RCC 7860 (cell line): ENCODE measurements at regions not wholly inside any gene's neighbourhood (a gene's known extent, or its start where the extent isn't known, plus 50 kb on each side); places are given as distances from the start of the nearest gene placed in this dataset.
"Not testable (repeated sequence)": the region's sequence is repeated elsewhere in the genome, so short reads cannot be mapped to it uniquely, and the experiment has no call there.

Source experiments
- DNase-seq: peaks from one replicate; pipeline ENCODE4 v3.0.0-alpha.2; 2015; ENCODE audit warnings: low spot score
- FAIRE-seq: peaks from 2 replicates; lab custom pipeline; 2012; peaks lifted over from hg19 to GRCh38; lab: Jason Lieb, UNC

DNA sequence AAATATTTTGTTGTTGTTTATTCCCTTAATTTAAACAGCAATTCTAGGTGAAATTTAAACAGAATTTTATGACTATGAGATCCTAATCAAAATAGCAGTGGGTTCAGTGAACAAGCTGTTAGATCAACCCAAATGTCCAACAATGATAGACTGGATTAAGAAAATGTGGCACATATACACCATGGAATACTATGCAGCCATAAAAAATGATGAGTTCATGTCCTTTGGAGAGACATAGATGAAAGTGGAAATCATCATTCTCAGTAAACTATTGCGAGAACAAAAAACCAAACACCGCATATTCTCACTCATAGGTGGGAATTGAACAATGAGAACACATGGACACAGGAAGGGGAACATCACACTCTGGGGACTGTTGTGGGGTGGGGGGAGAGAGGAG lies 407.3 kb upstream of the ADAMTSL1 start:
- FAIRE-seq, DNase-seq: not testable (repeated sequence)

DNA sequence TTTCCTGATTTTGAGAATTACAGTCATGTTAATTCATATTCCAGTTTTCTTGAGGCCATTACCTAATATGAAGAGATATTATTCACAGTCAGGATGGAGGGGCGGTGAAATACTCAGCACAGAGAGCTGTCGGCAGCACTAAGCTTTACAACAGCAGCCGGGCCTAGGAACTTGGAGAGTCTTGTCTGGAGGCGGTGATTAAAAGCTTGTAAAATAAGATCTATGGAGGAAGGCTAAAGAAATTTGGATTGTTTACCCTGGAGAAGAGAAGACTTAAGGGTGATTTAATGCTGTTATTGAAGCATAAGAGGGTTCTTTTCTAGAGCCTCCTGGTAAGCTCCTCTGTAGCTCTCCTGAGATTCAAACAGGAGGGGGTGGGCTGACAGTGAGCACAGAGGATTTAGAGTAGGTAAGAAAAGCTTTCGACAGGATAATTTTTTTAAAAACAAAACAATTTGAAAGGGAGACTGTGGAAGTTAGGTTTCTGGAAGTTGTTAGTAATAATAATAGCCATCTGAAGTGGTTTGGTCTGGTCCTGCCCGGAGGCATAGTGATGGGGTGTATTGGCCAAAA lies 406.3 kb upstream of the ADAMTSL1 start:
- DNase-seq (no peak), FAIRE-seq (no peak)

DNA sequence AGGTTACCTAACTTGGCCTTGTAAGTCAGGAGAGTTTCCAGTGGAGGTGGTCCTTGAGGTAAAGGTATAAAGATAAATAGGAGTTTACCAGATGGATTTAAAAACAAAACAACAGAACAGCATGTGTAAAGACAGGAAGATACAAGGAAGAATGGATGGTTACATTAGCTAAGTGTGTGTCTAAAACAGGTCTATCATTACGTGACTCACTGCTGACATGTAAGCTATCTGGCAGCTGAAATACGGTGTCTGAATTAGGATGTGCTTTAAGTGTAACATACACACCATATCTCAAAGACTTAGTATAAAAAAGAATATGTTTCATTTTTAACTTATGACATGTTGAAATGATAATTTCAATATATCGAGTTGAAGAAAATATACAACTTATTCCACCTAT lies 405.1 kb upstream of the ADAMTSL1 start:
- FAIRE-seq (no peak), DNase-seq (no peak)

DNA sequence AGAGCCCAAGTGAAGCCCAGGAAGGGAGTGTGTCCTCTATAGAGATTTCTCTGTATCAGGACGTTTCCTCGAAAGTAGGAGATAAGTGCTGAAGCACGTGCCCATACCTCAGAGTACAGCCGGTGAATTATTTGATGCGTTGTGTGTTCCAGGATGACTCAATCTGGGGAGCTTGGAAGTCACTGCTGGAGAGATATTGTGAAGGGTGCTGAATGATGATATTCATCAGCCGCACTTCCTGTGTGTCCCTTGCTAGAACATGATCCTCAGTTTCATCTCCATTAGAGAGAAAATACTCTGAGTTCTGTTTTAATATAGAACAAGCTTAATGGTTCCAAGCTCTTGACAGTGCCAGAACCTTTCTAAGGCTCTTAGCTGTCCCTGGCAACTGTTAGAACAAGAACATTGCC lies 402.3 kb upstream of the ADAMTSL1 start:
- FAIRE-seq (no peak), DNase-seq (no peak)

DNA sequence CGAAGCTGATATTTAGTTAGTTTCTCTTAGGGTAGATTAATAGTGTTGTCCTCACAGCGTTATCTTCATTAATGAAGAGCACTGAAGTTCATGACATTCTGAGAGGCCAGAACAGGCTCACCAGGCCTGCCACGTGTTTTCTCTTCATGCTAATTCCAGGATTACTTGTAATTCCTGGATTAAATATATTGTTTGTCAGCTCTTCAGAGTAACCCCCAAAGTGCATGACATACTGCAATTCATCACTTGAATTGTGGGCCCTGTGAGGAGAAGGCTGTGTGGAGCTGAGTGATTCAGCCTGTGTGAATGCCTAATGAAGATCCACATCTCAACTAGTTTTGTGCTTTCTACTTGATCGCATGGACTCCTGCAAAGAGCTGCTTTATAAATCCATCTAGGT lies 401.0 kb upstream of the ADAMTSL1 start:
- DNase-seq (no peak), FAIRE-seq (no peak)

DNA sequence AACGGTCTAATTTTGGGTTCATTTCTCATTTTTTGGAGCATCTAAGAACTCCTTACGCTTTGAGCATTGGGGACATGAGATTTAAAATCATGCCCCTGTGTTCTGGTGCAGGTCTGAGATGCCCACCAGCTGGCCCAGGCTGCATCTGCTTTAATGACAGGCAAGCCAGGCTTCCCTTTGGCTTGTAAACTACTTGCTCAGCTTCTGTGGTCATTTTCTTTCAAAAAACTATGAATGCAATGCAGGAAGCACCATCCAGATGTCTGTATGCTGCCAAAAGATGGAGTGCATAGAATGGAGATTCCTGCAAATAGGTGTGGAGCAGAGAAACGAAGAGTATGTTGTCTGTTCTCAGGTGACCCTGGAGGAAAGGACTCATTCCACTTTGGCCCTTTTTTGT lies 399.9 kb upstream of the ADAMTSL1 start:
- no peak for DNase-seq
- FAIRE-seq, result no peak

DNA sequence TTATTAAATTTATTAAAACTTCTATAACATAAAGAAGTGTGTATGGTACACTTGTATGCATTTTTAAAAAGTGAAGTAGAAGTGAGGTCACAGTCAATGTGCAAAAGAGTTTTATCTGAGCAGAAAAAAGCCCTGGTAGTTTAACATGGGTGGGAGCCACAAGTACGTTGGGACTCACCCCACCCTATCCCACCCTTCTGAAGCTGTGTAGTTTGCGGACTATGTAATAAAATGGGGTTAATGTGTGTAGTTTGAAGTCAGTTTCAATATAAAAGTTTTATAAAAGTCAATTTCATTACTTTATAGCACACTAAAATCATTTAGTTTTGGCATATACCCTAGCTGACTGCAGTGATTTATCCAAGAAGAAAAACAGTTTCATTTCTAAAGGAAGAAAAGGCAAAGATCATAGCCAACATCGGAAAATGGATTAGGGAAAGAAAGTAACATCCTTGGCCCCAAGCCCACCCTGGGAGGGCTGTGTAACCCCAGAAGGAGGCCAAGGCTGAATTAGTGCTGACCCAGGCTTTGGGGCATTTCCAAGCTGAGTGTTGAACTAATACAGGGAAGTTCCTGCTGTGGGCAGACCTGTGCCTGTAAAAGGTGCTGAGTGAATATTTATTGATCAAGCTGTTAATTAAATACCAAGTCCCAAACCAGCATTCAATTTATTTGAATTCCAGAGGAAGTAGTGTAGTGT lies 398.6 kb upstream of the ADAMTSL1 start:
- DNase-seq (no peak), FAIRE-seq (no peak)

DNA sequence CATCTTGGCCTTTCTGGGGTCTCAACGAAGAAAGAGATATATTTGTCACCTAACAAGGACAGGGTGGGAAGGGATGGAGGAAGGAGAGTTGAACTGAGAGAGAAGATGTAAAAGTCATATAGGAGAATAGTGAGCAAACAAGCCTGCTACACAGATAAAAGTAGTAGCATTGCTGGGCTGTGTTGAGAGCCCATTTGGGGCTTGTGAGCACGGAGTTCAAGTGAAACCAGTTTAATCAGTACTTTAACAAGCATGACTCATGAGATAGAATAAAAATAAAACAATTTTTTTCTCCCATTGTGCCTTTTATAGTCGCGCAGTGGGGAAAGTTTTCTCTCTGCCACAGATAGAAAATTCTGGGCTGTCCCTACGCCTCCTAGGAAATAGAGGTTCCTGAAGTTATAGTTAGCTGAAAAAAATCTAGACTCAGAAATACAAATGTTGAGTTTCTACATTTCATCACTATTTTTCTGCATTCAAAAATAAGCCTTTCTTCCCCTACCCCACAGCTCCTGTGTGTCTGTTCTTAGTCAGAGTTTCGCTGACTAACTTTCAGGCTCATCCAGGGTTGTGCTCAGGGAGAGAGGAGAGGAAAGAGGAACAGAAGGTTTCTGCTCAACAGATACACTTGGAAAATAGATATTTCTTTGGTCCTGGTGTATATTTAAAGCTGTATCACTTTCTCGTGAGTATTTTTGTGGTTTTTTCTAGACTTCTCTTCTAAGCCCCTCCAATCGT lies 395.8 kb upstream of the ADAMTSL1 start:
- FAIRE-seq (no peak), DNase-seq (no peak)

DNA sequence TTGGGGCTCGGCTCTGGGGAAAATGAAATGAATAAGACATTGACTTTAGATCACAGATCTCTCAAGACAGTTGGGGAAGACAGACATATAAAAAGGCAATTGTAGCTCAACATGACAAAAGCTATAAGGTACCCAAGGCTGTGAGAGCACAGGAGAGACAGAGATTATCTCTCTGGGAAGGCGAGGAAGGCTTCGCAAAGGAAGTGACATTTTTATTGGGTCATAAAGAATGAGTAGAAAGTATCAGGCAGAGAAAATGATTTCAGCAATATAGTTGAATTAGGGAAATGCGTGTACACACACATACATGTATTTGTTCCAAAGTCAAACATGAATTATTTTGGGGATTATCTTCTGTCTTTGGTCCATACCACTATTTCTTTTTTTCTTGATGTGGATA lies 381.8 kb upstream of the ADAMTSL1 start:
- DNase-seq (no peak), FAIRE-seq (no peak)

DNA sequence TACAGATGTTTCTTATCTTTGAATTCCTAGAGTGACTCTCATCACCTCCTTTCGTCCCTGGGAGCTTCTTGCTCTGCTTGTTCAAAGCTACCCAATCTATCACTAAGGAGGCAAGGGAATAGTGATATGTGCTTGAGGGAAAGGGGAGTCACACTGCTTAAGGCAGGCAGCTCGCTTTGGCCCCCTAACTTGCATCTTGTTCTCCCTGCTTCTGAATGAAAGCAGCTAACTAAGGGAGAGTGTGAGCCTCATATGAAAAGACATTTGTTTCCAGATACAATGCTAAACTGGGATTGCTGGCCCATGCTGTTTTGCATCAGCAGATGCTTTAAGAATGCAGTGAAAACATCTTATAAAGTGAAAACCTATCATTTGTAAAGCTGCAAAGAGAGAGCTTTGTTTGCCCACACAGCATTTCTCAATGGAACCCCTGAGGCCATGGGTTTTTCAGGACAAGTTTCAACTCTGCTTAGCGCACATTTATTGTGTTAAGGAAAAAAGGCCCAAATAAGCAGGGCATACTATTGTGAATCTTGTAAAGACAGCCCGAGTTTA lies 367.9 kb upstream of the ADAMTSL1 start:
- FAIRE-seq (no peak), DNase-seq (no peak)

DNA sequence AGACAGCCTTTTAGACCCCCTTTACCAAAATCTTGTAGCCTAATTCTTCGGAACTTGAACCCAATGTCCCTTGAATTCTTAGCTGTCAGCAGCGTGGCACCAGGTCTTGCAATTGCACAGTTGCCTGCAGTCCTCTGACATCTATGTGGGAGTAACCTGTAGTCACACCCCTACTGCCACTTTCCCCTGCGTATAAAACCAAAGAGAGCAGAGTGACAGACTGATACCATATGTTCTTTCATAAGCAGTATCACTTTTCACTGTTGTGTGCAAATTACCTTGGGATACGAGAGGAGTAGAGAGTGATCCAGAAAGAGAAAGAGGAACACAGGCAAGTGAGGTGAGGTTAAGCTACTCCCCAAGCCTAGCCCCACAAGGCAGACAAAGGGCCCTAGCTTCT lies 364.3 kb upstream of the ADAMTSL1 start:
- no peak for FAIRE-seq
- DNase-seq, result no peak

DNA sequence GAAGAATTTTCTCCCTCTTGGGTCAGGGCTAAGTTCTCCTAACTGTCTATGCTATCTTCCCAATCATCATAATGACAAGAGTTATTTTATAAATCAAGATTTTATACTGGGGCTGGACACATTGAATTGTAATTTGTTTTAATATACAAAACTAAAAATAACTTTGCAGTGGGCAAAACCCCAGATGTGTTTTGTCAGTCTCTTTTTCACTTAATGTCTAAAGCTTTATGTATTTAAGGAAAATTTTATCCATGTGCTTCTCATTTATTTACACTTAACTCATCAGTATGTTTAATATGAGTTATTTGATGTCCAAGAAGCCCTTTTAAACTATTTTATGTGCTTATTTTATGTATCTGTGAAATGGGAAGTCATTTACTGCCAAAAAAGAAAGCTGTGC lies 362.8 kb upstream of the ADAMTSL1 start:
- FAIRE-seq (no peak), DNase-seq (no peak)

DNA sequence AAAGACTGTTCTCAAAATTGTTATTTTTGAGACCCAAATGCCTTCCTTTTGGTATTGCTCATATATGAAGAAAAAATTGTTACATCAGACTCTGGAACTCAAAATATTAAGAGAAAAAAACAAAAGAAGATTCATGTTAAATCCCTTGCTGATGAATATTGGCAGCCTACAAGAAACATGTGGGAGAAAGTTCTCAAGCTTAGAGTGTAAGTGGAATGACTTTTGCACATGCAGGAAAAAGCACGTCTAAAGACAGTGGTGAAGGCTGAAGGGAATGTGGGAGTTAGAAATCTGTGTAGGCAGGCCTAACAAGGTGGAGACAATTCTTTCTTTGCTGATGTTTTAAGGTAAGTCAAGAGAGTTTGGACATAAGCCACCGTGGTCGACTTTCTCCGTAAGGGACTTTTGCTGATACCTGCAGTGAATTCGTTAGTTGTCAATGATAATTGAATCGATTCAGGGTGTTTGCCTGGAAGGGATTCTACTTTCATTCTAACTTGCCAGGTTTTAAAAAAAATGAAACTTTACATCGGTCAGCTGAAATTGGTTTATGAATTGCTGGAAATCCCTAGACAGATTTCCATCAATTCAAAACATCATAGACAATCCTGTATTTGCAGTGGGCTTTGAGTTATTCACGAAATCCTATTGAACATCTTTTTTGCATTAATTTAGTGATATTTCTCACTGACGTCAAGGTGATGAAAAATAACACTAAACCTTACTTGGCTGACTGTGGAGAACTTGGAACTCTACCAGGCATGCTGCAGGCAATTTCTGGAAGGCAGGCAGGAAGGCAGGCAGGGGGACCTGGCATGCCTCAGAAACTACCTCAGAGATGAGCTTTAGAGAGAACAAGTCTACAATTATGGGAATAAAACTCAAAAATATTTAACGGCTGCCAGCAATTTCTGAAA lies 359.1 kb upstream of the ADAMTSL1 start:
- FAIRE-seq, result no peak

DNA sequence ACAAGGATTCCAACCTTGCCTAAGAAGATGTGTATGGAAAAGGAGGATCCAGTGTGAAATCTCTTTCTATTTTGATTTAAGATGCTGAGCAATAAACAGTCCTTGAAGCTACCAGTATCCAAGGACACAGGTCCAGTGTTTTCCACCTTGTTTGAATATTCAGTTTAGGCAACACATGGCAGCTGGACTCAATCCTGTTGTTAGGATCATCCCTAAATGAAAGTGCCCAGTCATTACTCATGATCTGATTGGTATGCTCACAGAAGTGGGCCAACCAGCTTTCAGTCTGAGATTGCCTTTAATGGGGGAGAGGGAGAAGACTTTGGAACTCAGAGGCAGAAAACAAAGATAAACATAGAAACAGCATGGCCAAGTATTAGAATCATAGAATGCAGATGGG lies 355.7 kb upstream of the ADAMTSL1 start:
- DNase-seq (no peak), FAIRE-seq (no peak)

More for the DNA sequence above, 359.1 kb upstream of the ADAMTSL1 start:
- DNase-seq, result no peak

DNA sequence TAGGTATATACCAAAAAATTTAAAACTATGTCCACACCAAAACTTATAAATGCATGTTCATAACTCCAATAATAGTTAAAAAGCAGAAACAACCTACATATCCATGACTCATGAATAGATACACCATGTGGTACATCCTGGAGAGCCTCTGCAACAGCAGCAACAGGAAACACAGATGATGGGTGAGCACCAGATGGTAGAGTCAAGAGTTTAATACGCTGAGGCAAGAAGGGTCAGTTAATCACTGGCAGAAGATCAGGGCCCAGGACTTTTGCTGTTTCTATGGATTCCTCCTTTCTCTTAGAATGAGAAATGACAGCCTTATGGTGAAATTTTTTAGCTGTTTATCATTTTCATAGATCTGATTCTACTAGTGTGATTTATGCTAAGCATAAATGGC lies 351.8 kb upstream of the ADAMTSL1 start:
- FAIRE-seq (no peak), DNase-seq (no peak)

DNA sequence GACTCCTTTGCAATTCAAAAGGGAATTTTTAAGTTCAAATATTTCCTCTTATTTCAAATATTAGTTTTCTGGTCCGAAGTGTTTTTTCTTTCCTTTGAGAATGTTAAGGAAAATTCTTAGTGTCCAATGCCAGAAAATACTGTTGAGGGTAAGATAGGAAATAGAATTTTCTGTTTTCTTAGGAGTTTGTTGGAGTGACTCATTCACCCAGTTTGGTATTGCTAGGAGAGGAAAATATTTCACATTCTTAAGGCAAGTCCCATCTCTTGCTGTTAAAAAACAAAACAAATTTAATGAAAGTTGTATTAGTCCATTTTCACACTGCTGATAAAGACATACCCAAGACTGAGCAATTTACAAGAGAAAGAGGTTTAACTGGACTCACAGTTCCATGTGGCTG lies 349.2 kb upstream of the ADAMTSL1 start:
- FAIRE-seq (no peak), DNase-seq (no peak)

DNA sequence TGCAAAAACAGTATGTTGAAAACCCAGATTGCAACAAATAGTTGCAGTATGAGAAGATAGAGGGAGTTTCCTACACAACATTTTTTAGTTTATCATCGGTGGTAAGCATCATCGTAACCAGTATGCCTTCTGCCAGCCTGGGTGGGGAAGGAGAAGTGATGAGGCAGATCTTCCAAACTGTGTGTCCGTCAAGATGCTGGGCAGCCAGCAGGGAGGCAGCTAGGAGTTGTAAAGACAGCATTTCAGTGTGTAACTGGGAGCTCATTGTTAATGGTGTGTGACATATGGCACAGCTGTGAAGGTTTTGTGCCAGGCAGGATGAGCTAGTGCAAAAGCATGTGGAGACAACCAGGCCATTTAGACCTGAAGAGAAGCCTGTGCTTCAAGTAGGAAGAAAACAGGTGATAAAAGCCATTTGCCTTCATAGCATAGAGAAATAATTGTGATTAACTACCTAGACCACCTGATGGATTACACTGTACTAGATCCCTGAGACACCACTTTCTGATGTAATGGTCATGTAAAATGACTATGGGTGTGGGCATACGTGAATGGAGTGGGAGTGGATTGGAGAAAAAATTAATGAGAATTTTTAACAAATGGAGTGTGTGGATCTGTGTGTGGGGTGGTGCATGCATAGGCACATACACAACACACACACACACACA lies 347.0 kb upstream of the ADAMTSL1 start:
- FAIRE-seq, result no peak
- DNase-seq, result no peak

DNA sequence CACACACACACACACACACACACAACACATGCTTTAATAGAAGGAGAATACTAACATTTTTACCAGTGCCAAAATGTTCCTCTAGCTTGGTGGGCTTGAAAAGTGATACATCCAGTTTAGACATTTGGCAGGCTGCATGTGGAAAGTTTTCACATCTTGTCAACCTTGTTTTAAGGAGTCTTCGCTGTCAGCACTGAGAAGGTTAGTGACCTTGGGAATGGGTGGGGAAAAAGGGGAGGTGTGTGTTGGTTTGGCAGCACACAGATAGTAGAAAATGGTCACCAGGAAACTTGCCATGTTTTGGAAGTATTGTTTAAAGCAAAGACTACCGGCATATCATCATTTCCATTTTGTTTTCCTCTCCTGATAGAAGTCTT lies 346.5 kb upstream of the ADAMTSL1 start:
- no peak for DNase-seq
- FAIRE-seq, result no peak

DNA sequence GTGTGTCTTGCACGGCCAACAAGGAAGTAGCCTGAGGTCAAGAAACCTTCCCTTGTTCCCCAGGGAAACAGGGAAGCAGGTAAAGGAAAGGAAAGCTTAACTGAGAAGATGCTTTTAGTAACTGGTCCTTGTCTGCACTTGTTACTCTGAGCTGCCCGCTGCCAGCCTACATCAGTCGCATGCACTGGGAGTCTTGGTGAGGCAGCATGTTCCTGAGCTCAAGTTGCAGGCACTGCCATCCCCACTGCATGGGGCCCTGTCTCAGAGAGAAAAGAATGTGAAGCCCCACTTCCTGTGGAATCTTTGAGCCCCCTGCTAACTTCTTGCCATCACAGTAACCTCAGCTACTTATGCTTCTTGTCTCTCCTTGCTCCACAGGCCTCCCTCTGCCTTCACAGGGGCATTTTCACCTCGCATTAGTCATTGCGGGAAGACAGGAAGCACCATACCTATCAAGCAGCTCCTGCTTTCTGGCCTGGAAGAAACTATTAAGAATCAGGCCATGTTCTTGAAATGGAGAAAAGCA lies 344.1 kb upstream of the ADAMTSL1 start:
- DNase-seq (no peak), FAIRE-seq (no peak)

DNA sequence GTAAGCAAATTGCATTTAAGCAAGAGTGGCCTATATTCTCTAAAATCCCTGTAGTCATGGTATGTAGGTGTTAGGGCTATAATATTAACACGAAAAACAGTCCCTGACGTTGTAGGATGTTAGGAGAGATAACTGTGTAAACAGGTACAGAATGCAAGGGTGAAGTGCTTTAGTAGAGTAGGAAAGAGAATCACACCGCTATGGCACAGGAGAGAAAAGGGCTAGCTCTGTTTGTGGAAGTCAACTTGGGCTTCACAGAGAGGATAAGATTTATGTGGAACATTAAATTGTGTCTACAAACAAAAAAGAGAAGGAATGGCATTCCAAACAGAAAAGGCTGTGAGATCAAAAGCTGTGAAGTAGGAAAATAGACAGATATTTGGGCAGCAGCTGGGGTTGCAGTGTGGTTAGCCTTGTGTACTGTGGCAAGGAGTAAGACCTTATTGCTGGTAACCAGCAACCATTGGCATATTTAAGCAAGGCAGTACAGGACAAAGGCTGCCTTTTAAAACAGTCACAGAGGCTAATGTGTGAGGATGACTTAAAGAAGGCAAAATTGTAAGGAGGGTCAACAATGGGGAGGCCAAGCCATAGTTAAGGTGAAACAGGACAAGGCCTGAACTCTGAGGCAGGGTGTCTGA lies 337.5 kb upstream of the ADAMTSL1 start:
- no peak for FAIRE-seq
- DNase-seq, result no peak
